GM21825 (cell line): ENCODE measurements at regions not wholly inside any gene's neighbourhood (a gene's known extent, or its start where the extent isn't known, plus 50 kb on each side); places are given as distances from the start of the nearest gene placed in this dataset.
"Not testable (repeated sequence)": the region's sequence is repeated elsewhere in the genome, so short reads cannot be mapped to it uniquely, and the experiment has no call there.

ENCODE experiments used
- ATAC-seq: cut with Tn5 transposase; IDR thresholded peaks from one replicate; pipeline ENCODE4 v1.9.1; 2021; ENCODE audit warnings: mild to moderate bottlenecking, moderate library complexity; ENCODE audit not compliant: unreplicated experiment

DNA sequence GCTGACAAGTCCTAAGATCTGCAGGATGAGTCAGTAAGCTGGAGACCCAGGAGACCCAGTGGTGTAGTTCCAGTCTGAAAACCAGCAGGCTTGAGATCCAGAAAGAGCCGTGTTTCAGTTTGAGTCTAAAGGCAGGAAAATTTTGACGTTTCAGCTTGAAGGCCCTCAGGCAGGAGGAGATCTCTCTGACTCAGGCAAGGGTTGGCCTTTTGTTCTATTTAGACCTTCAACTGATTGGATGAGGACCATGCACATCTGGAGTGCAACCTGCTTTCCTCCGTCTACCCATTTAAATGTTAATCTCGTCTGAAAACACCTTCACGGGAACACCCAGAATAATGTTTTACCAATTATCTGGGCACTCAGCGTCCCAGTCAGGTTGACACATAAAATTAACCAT lies 69.5 kb downstream of the NPIPA7 start:
- ATAC-seq: not testable (repeated sequence)

DNA sequence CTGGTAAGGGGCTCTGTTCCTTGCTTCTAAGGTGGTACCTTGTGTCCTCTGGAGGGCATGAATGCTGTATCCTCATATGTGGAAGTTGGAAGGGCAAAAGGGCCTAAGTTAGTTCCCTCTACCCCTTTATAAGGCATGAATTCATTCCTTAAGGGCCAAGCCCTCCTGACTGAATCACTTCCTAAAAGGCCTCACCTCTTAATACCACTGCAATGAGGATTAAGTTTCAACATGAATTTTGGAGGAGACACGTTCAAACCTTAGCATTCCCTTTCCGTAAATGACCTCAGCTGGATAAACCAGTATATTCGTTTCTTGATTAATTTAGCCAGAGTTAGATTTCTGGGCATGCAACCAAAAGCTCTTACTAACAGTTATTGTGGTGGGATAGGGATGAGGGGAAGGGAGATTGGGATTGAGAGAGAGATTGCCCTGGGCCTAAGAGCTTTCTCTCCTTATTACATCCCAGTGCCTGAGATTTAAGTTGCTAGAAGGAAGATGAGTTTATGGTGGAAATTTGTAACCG lies 70.8 kb downstream of the NPIPA7 start:
- ATAC-seq: not testable (repeated sequence)

DNA sequence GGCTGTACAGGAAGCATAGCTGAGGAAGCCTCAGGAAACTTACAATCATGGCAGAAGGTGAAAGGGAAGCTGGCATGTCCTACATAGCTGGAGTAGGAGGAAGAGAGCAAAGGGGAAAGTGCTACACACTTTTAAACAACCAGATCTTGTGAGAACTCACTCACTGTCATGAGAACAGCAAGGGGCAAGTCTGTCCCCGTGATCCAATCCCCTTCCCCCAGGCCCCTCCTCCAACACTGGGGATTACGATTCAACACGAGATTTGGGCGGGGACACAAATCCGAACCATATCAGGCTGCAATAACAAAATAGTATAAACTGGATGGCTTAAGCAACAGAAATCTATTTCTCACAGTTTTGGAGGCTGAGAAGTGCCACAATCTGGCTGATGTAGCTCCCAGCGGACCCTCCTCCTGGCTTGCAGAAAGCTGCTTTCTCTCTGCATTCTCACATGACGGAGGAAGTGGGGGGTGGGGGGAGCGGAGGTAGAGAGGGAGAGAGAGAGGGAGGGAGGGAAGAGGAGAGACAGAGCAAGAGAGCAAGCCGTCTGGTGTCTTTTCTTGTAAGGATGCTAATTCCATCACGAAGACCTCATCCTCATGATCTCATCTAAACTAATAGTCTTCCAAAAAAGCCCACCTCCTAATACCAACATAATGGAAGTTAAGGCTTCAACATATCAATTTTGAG lies 72.9 kb downstream of the NPIPA7 start:
- ATAC-seq: not testable (repeated sequence)

DNA sequence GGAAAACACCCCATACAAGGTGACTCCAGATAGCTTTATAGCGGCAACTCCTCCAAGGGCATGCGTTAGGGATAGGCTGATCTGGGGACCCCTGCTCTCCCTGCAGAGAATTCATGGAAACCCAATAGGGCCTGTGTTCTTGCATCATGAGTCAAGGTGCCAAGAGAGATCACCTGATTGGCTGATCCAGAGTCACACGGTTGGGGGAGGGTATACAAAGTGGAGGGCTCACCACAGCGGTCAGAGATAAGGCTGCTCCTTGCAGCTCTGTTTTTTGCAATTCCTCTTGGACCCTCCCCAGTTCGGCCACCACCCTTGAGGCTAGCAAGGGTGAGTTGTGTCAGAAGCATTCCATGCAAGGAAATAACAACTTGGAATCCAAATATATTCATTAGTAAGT lies 79.6 kb downstream of the NPIPA7 start:
- ATAC-seq: not testable (repeated sequence)

DNA sequence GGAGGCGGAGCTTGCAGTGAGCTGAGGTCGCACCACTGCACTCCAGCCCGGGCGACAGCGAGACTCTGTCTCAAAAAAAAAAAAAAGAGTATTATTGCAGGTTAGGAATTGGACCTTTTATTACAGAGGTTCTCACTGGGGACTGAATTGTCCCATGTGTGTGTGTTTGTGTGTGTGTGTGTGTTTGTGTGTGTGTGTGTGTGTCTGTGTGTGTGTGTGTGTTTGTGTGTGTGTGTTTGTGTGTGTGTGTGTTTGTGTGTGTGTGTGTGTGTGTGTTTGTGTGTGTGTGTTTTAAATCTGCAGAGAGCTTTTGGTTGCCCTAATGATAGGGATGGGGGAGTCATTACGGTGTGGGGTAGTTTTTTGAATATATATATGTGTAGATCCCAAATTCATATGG lies 84.9 kb downstream of the NPIPA7 start:
- ATAC-seq: not testable (repeated sequence)

DNA sequence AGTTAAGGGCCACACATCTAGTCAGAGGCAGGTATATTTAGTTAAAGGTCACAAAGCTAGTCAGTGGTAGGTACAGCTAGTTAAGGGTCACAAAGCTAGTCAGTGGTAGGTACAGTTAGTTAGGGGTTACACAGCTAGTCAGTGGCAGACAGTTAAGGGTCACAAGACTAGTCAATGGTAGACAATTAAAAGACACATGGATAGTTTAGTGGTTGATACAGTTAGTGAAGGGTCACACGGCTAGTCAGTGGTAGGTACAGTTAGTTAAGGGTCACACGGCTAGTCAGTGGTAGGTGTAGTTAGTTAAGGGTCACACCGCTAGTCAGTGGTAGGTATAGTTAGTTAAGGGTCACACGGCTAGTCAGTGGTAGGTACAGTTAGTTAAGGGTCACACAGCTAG lies 110.0 kb downstream of the NPIPA7 start:
- not testable (repeated sequence) for ATAC-seq

DNA sequence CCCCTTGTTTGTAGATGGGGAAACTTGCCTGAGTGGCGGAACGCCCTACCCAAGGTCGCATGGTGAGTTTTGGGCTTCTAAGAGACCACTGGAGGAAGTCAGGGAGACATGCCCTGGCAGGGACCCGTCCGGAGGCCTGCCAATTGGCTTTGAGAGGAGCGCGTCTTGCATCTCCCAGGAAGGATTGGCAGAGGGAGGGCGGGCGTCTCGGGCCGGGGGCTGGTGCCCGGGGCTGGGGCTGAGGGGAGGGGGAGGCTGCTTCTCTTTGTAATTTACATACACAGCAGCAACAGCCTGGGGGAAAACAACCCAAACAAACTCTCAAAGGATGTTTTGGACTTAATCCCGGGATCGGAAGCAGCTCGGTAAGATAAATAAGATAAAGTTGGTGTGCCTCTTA lies 110.5 kb downstream of the NPIPA7 start:
- not testable (repeated sequence) for ATAC-seq

DNA sequence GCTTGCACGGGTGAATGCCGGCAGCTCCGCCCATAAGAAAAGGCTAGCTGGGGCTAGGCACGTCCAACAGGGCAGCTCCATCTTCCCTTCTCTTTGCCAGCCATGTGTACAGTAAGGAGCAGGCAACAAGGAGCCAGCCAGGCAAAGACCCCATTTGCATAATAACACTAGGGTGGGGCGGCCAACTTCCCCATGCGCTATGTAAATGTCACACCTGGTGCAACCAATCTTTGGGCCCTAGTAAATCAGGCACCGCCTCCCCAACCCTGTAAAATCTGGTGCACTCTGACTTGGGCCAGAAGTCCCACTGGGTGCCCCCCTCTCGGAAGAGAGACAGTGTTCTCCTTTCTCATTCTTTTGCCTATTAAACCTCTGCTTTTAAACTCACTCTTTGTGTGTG lies 115.2 kb downstream of the NPIPA7 start:
- not testable (repeated sequence) for ATAC-seq

DNA sequence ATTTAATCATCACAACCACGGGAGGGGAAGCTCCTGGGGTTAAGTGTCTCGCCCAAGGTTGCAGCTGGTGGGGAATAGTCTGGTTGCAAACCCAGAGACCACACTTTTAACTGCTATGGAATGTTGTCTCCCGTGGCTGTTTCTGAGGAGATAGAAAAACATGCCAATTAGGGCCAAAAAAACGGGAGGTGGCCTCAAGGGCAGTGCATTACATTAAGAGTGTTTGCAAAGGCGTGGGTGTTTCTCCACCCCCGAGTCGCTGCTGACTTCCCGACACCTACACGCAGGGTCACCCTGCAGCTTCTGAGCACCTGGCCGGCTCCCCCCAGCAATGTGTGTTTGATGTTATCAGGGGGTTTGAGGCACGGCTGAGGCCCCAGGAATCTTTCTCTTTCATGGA lies 116.1 kb downstream of the NPIPA7 start:
- not testable (repeated sequence) for ATAC-seq

DNA sequence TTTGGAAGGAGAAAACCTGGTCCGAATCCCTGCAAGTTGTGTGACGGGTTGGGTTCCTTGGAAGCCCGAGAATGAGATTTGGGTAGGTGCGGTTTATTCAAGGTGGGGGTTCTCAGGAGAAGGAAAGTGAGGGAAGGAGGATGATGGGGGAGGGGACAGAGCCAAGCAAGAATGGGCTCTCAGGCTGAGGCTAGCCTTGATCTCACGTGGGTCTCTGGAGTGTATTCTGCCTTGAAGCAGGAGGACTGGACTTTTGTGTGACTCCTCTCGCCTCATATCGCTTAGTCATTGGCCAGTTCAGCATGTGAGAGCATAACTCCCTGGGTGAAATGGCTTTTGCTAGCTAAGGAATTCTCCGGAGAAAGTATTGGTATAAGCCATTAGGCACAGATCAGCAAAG lies 120.9 kb downstream of the NPIPA7 start:
- not testable (repeated sequence) for ATAC-seq

DNA sequence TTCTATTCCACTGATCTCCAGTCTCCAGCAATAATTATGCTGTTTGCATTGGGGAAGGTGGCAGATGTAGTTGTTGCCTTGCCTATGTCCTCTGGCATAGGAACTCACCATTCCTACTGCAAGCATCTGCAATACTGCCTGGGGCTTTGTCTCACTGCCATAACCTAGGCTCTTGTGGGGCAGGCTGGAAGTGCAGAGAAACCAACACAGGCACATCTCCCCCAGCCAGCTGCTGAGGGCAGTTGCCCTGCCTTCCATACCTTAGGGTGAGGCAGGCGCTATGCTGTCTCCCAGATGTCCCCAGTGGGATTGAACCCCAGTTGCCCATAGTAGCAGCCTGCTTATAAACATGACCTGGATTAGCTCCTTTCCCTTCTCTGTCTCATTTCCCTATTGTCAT lies 128.1 kb downstream of the NPIPA7 start:
- not testable (repeated sequence) for ATAC-seq

DNA sequence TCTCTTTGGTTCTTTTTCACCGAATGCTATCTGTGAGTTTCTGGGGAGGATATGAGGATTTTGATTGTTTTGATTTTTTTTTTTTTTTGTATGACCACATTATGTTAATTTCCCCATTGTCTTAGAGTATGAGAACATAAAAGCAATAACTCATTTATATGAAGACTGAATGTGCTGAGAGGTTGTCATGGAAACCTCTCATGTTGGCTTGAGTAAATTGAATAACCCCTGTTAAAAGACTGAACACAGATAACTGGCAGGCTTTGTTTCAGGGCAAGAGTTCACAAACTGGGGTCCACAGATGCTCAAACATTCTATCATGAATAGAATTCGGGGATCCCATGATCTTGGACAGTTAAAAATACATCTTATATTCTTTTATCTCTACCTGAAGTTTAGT lies 129.4 kb downstream of the NPIPA7 start:
- ATAC-seq: not testable (repeated sequence)

DNA sequence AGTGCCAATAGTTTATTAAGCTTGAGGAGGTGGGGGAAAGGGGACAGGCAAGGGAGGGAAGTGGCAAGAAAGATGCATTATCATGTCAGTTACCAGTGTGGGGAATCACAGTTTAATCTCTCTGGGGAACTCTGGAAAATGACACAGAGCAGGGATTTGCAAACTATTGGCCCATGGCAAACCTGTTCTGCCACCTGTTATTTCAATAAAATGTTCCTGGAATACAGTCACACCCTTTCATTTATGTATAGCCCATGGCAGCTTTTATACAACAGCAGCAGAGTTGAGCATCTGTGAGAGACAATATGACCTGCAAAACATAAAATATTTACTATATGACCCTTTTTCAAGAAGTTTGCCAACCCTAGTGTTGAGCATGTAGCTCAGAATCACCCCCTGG lies 140.5 kb downstream of the NPIPA7 start:
- not testable (repeated sequence) for ATAC-seq

DNA sequence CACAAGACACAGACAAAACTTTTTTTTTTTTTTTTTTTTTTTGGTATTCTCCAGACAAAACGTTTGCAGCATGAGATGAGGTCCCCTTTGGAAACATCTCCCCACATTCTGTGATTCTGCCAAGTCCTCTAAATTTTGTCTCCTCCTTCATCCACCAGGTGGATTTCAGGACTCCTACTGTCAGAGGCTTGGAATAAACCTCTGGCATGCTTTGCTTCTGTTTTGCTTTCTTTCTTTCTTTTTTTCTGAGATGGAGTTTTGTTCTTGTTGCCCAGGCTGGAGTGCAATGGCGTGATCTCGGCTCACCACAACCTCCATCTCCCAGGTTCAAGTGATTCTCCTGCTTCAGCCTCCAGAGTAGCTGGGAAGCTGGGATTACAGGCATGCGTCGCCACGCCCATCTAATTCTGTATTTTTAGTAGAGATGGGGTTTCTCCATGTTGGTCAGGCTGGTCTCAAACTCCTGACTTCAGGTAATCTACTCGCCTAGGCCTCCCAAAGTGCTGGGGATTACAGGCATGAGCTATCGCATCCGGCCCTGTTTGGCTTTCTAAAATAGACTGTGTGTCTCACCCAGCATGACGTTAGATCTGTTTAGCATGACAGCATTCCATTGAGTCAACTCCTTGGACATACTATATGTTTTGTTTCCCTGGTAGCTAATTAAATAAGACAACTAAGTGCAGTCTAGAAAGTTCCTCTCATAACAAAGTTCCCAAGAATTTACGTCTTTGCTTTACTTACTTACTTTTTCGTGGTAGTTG lies 142.5 kb downstream of the NPIPA7 start:
- ATAC-seq: not testable (repeated sequence)

DNA sequence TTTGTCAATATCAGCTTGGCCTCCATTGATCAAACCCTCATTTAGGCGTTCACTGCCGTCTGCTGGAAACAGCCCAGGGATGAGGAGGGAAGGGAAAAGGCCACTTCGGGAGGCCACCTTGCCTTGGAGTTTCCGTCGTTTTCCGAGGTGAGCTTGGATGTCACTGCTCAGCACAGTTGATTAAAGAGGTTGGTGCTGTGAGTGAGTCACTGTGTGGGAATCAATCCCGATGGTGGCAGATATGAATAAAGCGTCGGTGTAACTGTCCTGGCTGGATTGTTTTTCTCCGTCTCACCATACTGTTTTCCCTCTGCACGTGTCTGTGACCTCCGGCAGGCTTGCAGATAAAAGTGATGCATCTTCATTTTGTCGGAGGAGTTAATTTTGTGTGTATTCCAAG lies 148.1 kb downstream of the NPIPA7 start:
- ATAC-seq: not testable (repeated sequence)

DNA sequence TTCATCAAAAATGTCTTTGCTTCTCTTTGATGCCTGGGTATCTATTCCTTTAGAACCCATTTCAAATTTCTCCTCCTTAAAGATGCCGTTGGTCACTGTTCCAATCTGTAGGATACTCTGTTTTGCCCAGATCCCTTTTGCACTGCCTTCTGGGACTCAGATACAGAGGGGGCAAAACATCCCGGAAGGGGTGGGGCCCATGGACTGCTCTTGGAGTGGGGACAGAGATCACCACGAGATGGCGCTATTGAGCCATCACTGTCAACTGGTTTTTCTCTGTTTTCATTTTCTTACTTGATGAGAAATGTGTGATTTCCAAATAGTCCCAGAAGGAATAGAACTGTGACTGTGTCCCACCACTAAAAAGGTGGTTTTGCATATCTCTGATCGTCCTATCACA lies 151.8 kb downstream of the NPIPA7 start:
- ATAC-seq: not testable (repeated sequence)

DNA sequence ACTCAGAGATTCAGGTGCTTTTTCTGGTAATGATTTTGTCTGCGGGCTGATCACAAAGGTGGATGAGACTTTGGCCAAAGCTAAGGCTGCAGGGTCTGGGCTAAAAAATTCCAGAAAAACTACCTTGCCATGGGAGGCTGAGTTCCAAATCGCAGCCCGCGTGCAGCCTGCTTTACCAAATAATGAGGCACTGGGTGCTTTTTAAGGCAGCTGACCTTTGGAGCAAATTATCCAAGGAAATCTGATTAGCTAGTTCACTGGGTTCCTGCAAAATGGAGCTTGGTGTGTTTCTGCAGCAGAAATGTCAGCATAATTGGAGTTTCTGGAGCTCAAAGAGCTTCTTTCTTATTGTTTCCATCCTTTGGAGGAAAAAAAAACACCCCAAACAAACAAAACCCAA lies 156.6 kb downstream of the NPIPA7 start:
- ATAC-seq: not testable (repeated sequence)

DNA sequence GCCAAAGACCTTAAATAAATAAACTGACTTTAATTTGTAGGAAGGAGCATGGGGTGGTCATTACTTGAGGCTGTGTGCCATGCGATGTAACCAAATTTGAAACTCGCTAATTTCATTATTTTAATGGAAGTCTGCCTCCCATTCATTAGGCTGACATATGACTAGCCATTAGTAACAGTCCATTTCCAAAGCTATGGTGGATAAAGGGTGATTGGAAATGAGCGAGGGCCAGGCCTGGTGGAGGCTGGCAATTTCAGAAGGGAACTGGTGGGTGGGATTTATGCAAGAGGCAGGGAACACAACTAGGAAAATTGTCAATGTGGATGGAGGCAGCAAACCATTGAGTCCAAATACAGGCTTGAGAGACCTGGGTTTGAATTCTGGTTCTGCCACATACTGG lies 157.2 kb downstream of the NPIPA7 start:
- not testable (repeated sequence) for ATAC-seq

DNA sequence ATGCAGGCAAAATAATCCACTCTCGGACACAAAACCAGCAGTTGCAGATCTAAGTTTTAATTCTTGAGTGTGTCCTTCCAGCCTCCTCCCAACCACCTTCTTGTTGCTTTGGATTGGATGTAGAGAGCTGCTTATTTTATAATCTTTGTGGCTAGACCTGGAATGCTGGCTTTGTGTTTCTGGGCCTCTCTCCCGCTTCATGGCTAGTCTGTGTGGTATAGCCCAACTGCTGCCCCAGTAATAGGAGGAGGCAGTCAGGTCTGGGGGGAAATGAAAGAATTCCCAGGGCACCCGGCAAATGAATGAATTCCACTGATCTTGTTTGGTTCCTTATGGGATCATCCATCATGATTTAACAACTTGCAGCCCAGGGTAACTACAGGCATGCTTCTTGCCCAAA lies 170.8 kb downstream of the NPIPA7 start:
- not testable (repeated sequence) for ATAC-seq

DNA sequence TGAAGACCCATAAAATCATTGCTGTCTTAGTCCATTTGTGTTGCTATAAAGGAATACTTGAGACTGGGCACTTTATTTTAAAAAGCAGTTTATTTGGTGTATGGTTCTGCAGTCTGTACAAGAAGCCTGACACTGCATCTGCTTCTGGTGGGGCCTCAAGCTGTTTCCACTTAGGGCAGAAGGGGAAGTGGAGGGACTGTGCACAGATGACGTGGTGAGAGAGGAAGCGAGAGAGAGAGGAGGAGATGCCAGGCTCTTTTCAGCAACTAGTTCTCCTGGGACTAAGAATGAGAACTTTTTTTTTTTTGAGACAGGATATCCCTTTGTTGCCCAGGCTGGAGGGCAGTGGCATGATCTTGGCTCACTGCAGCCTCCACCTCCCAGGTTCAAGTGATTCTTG lies 171.9 kb downstream of the NPIPA7 start:
- not testable (repeated sequence) for ATAC-seq

DNA sequence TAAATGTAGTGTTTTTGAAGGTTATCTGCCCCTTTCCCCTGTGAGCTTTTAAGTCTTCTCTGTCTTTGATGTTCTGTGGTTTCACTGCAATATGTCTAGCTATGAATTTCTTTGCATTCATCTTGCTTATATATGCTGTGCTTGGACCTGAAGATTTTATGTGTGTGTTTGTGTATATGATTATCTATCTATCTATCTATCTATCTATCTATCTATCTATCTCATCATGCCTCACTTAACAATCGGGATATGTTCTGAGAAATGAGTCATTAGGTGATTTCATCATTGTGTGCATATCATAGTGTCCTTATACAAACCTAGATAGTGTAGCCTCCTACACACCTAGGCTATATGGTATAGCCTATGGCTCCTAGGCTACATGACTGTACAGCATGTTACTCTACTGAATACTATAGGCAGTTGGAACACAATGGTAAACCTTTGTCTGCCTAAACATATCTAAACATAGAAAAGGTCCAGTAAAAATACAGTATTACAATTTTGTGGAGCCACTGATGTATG lies 173.9 kb downstream of the NPIPA7 start:
- not testable (repeated sequence) for ATAC-seq
